Gastrocnemius medialis (tissue), 4 donors: ENCODE measurements at regions not wholly inside any gene's neighbourhood (a gene's known extent, or its start where the extent isn't known, plus 50 kb on each side); places are given as distances from the start of the nearest gene placed in this dataset.

Experiments
- ATAC-seq, 2 donors: fragments of 150-250 bp; one replicate each; pipeline ENCODE4 v1.9.1; 2016
- DNase-seq, 2 donors: peaks; one replicate each; pipeline ENCODE4 v3.0.0-alpha.2; 2019
- H3K27ac ChIP-seq, 4 donors: fragments of 200-600 bp; sonication (generic); 1 replicate in 1 of 4; 2 replicates in 3 of 4; pipeline ENCODE4 v1.5.1; 2016 to 2018; ENCODE audit warnings: mild to moderate bottlenecking in 2 of 4, moderate library complexity in 1 of 4
- H3K27me3 ChIP-seq, 3 donors: fragments of 200-600 bp; sonication (generic) in 2 of 3; 1 replicate in 1 of 3; 2 replicates in 2 of 3; pipeline versions ENCODE4 v1.5.1 to v1.6.0; 2016 to 2019; ENCODE audit warnings: mild to moderate bottlenecking in 1 of 3, moderate library complexity in 1 of 3
- H3K36me3 ChIP-seq, 2 donors: fragments of 200-600 bp; sonication (generic) in 1 of 2; one replicate each; pipeline ENCODE4 v1.5.1; 2017 to 2018
- H3K4me1 ChIP-seq, 2 donors: fragments of 200-600 bp; sonication (generic) in 1 of 2; one replicate each; pipeline ENCODE4 v1.5.1; 2016 to 2017; ENCODE audit warnings: mild to moderate bottlenecking in 2 of 2
- H3K4me3 ChIP-seq, 4 donors: fragments of 200-600 bp; sonication (generic) in 3 of 4; 1 replicate in 1 of 4; 2 replicates in 3 of 4; pipeline ENCODE4 v1.5.1; 2016 to 2019; ENCODE audit warnings: mild to moderate bottlenecking in 2 of 4
- H3K9me3 ChIP-seq, 3 donors: fragments of 200-600 bp; sonication (generic) in 2 of 3; 1 replicate in 1 of 3; 2 replicates in 2 of 3; pipeline ENCODE4 v1.5.1; 2016 to 2019
- CTCF ChIP-seq, 5 experiments: fragments of 450-650 bp in 3 of 5; fragments of 200-600 bp in 2 of 5; sonication (generic) in 2 of 5; IDR thresholded peaks in 4 of 5; conservative IDR thresholded peaks in 1 of 5; 1 replicate in 4 of 5; 2 replicates in 1 of 5; pipeline ENCODE4 v1.5.1; 2016 to 2019; ENCODE audit warnings: antibody characterized with exemption in 5 of 5, mild to moderate bottlenecking in 3 of 5, moderate library complexity in 3 of 5
- POLR2A ChIP-seq, 2 donors: fragments of 450-650 bp; IDR thresholded peaks; one replicate each; pipeline ENCODE4 v1.6.1; 2017; ENCODE audit warnings: antibody characterized with exemption in 2 of 2, mild to moderate bottlenecking in 2 of 2, moderate library complexity in 2 of 2
- in situ Hi-C, 4 donors: fragments of 200-750 bp; cut with MboI; loops; one replicate each; pipeline versions ENCODE4 v1.15.0 to v1.8.0; 2017; ENCODE audit warnings: low sequenced_read_pairs in 4 of 4
- intact Hi-C: fragments of 100-400 bp; cut with DNase I; formaldehyde crosslinking; loops from one replicate; pipeline ENCODE4 v1.15.1; 2023; ENCODE audit warnings: low total_unique reads

GRCh38 chr5:60495644-60496520 lies 204.1 kb downstream of the DEPDC1B start:
- intact Hi-C loops: no loop called here
- no peaks in the 10 kb centered on the region for H3K36me3 ChIP-seq
- TF ChIP-seq CTCF (IDR thresholded peaks at IDR 0.05 in 4 of 5, conservative IDR thresholded peaks at IDR 0.05 in 1 of 5): no peak
- TF ChIP-seq POLR2A (IDR thresholded peaks at IDR 0.05): no peak
- H3K4me3 ChIP-seq: no peak overlapping the region
- H3K27me3 ChIP-seq: no peaks in the 10 kb centered on the region
- ATAC-seq (no peak), DNase-seq (no peak)
- in situ Hi-C loops: no loop called here
- no peak overlapping the region for H3K27ac ChIP-seq
- no peaks in the 10 kb centered on the region for H3K9me3 ChIP-seq
- H3K4me1 ChIP-seq: no peaks in the 10 kb centered on the region

- TF ChIP-seq CTCF (IDR thresholded peaks at IDR 0.05 in 4 of 5, conservative IDR thresholded peaks at IDR 0.05 in 1 of 5): no peak
- TF ChIP-seq POLR2A (IDR thresholded peaks at IDR 0.05): no peak
- Histone ChIP-seq H3K4me1 (no peaks in the 10 kb centered on the region), H3K9me3 (no peaks in the 10 kb centered on the region), H3K4me3 (no peak overlapping the region), H3K27me3 (no peaks in the 10 kb centered on the region), H3K36me3 (no peaks in the 10 kb centered on the region), H3K27ac (no peak overlapping the region)
- DNase-seq: no peak
- in situ Hi-C loops (no loop called here), intact Hi-C loops (no loop called here)
- ATAC-seq: no peak
These were observed 205.3 kb downstream of the DEPDC1B start for GRCh38 chr5:60494635-60495034.

GRCh38 chr5:60494144-60494543 lies 205.8 kb downstream of the DEPDC1B start:
- intact Hi-C loops (no loop called here), in situ Hi-C loops (no loop called here)
- H3K4me3 ChIP-seq: no peak overlapping the region
- DNase-seq (no peak), ATAC-seq (no peak)
- H3K4me1 ChIP-seq: no peaks in the 10 kb centered on the region
- H3K27me3 ChIP-seq: no peaks in the 10 kb centered on the region
- no peaks in the 10 kb centered on the region for H3K9me3 ChIP-seq
- H3K27ac ChIP-seq: no peak overlapping the region
- H3K36me3 ChIP-seq: no peaks in the 10 kb centered on the region
- TF ChIP-seq CTCF (IDR thresholded peaks at IDR 0.05 in 4 of 5, conservative IDR thresholded peaks at IDR 0.05 in 1 of 5) (no peak), POLR2A (IDR thresholded peaks at IDR 0.05) (no peak)

- Histone ChIP-seq H3K27me3 (no peaks in the 10 kb centered on the region), H3K36me3 (no peaks in the 10 kb centered on the region), H3K9me3 (no peaks in the 10 kb centered on the region), H3K4me3 (no peak overlapping the region), H3K4me1 (no peaks in the 10 kb centered on the region), H3K27ac (no peak overlapping the region)
- DNase-seq (no peak), ATAC-seq (no peak)
- intact Hi-C loops (no loop called here), in situ Hi-C loops (no loop called here)
- no peak for TF ChIP-seq POLR2A (IDR thresholded peaks at IDR 0.05)
- TF ChIP-seq CTCF (IDR thresholded peaks at IDR 0.05 in 4 of 5, conservative IDR thresholded peaks at IDR 0.05 in 1 of 5): no peak
These were observed 206.6 kb downstream of the DEPDC1B start for GRCh38 chr5:60493372-60493771.
